PC-9 (cell line): ENCODE measurements at regions not wholly inside any gene's neighbourhood (a gene's known extent, or its start where the extent isn't known, plus 50 kb on each side); places are given as distances from the start of the nearest gene placed in this dataset.

Experiments
- BruUV-seq: library from RNA; stranded (reverse); fragments of 400-500 nt; replicated peaks from 2 replicates; lab custom pipeline; 2021; lab: Mats Ljungman, UMichigan
- CTCF ChIA-PET: fragments of 300-600 bp; sonication (Branson Sonifier 250); formaldehyde crosslinking; loops from one replicate; lab custom pipeline; 2022; ENCODE audit warnings: antibody characterized with exemption; lab: Charles Lee
- POLR2A ChIA-PET: fragments of 300-600 bp; sonication (Branson Sonifier 250); formaldehyde crosslinking; loops from one replicate; lab custom pipeline; 2022; ENCODE audit warnings: antibody characterized with exemption; ENCODE audit not compliant: unreplicated experiment; lab: Charles Lee
- DNase-seq, 2 experiments: peaks; one replicate each; pipeline versions ENCODE4 v3.0.0 to v3.0.0-alpha.2; 2015 to 2022; ENCODE audit warnings: mixed read lengths in 1 of 2
- H2AFZ ChIP-seq: fragments of 200-600 bp; sonication (generic); 2 replicates; pipeline ENCODE4 v1.8.1; 2017; ENCODE audit warnings: antibody characterized with exemption
- H3F3A ChIP-seq: fragments of 200-600 bp; sonication (generic); 2 replicates; pipeline ENCODE4 v1.8.1; 2017; ENCODE audit warnings: antibody characterized with exemption, mild to moderate bottlenecking, low read depth; ENCODE audit not compliant: insufficient read depth
- H3K27ac ChIP-seq: fragments of 200-600 bp; sonication (generic); 2 replicates; pipeline ENCODE4 v1.6.1; 2016; ENCODE audit warnings: mixed run types
- H3K27me3 ChIP-seq: fragments of 200-600 bp; sonication (generic); 2 replicates; pipeline ENCODE4 v1.6.1; 2016; ENCODE audit warnings: low read depth, mixed run types; ENCODE audit not compliant: insufficient read depth
- H3K36me3 ChIP-seq: fragments of 200-600 bp; sonication (generic); 2 replicates; pipeline ENCODE4 v1.6.1; 2016; ENCODE audit warnings: low read depth, mixed run types
- H3K4me1 ChIP-seq: fragments of 200-600 bp; sonication (generic); replicated peaks from 2 replicates; pipeline ENCODE4 v1.6.1; 2016; ENCODE audit warnings: mixed run types; ENCODE audit not compliant: insufficient read depth
- H3K4me2 ChIP-seq: fragments of 200-600 bp; sonication (generic); 2 replicates; pipeline ENCODE4 v1.6.1; 2017; ENCODE audit warnings: mixed run types
- H3K4me3 ChIP-seq: fragments of 200-600 bp; sonication (generic); 2 replicates; pipeline ENCODE4 v1.6.1; 2016; ENCODE audit warnings: mixed run types
- H3K79me2 ChIP-seq: fragments of 200-600 bp; sonication (generic); 2 replicates; pipeline ENCODE4 v1.6.1; 2017; ENCODE audit warnings: low read depth, mixed run types
- H3K9me2 ChIP-seq: fragments of 200-600 bp; sonication (generic); 2 replicates; pipeline ENCODE4 v1.8.1; 2017; ENCODE audit warnings: mild to moderate bottlenecking; ENCODE audit not compliant: insufficient read depth
- H3K9me3 ChIP-seq: fragments of 200-600 bp; sonication (generic); 2 replicates; pipeline ENCODE4 v1.8.1; 2016; ENCODE audit warnings: low read depth; ENCODE audit not compliant: insufficient read depth
- H4K20me1 ChIP-seq: fragments of 200-600 bp; sonication (generic); 2 replicates; pipeline ENCODE4 v1.8.1; 2017; ENCODE audit not compliant: insufficient read depth
- CTCF ChIP-seq: fragments of 200-600 bp; sonication (generic); conservative IDR thresholded peaks from 2 replicates; pipeline ENCODE4 v1.6.1; 2017; ENCODE audit warnings: mixed run types, antibody characterized with exemption, mild to moderate bottlenecking, moderate library complexity
- EZH2 ChIP-seq: fragments of 200-600 bp; sonication (generic); IDR thresholded peaks from 2 replicates; pipeline ENCODE4 v1.8.0; 2017; ENCODE audit warnings: antibody characterized with exemption, low read depth
- intact Hi-C: fragments of 100-400 bp; cut with micrococcal nuclease; formaldehyde crosslinking; loops from one replicate; pipeline ENCODE4 v1.10.0; 2022; ENCODE audit not compliant: unreplicated experiment

- Histone ChIP-seq H3K4me3 (no peak overlapping the region), H3K4me1 (no peaks in the 10 kb centered on the region), H4K20me1 (no peaks in the 10 kb centered on the region), H3F3A (no peaks in the 10 kb centered on the region), H3K79me2 (no peaks in the 10 kb centered on the region), H3K36me3 (no peaks in the 10 kb centered on the region), H2AFZ (no peak overlapping the region), H3K27ac (no peak overlapping the region), H3K9me3 (no peaks in the 10 kb centered on the region), H3K27me3 (no peaks in the 10 kb centered on the region), H3K4me2 (no peak overlapping the region), H3K9me2 (no peaks in the 10 kb centered on the region)
- ChIA-PET CTCF (no interaction called here), POLR2A (no interaction called here)
- TF ChIP-seq EZH2 (no peak), CTCF (no peak)
- BruUV-seq, result no TSS peak
- DNase-seq, result no peak
- intact Hi-C loops, result no loop called here
Measured at GRCh38 chr4:35900286-35901243, 343.7 kb downstream of the ARAP2 start.

GRCh38 chr4:35912174-35912573, 332.1 kb downstream of the ARAP2 start:
- no peak for TF ChIP-seq CTCF
- no peak for TF ChIP-seq EZH2
- intact Hi-C loops, result no loop called here
- no peaks in the 10 kb centered on the region for H3K9me3 ChIP-seq
- H3K36me3 ChIP-seq, result no peaks in the 10 kb centered on the region
- DNase-seq, result no peak
- no peaks in the 10 kb centered on the region for H3K4me1 ChIP-seq
- H3F3A ChIP-seq, result no peaks in the 10 kb centered on the region
- no peak overlapping the region for H3K4me3 ChIP-seq
- H3K27me3 ChIP-seq, result no peaks in the 10 kb centered on the region
- no peak overlapping the region for H3K4me2 ChIP-seq
- no peak overlapping the region for H3K27ac ChIP-seq
- no peak overlapping the region for H2AFZ ChIP-seq
- BruUV-seq, result no TSS peak
- no peaks in the 10 kb centered on the region for H3K79me2 ChIP-seq
- no peaks in the 10 kb centered on the region for H3K9me2 ChIP-seq
- H4K20me1 ChIP-seq, result no peaks in the 10 kb centered on the region
- ChIA-PET POLR2A (no interaction called here), CTCF (no interaction called here)

- no peaks in the 10 kb centered on the region for H3K27me3 ChIP-seq
- no peak overlapping the region for H3K4me3 ChIP-seq
- H3K4me1 ChIP-seq, result no peaks in the 10 kb centered on the region
- H3K9me2 ChIP-seq, result no peaks in the 10 kb centered on the region
- H3K27ac ChIP-seq, result no peak overlapping the region
- no peaks in the 10 kb centered on the region for H3K79me2 ChIP-seq
- DNase-seq, result no peak
- BruUV-seq, result no TSS peak
- H3K9me3 ChIP-seq, result no peaks in the 10 kb centered on the region
- POLR2A ChIA-PET, result no interaction called here
- H3F3A ChIP-seq, result no peaks in the 10 kb centered on the region
- CTCF ChIA-PET, result no interaction called here
- H3K36me3 ChIP-seq, result no peaks in the 10 kb centered on the region
- no peak for TF ChIP-seq EZH2
- TF ChIP-seq CTCF, result no peak
- H3K4me2 ChIP-seq, result no peak overlapping the region
- no peak overlapping the region for H2AFZ ChIP-seq
- intact Hi-C loops, result no loop called here
- H4K20me1 ChIP-seq, result no peaks in the 10 kb centered on the region
Measured at GRCh38 chr4:35918491-35918977, 325.8 kb downstream of the ARAP2 start.
